SK-N-DZ (cell line): ENCODE measurements at regions not wholly inside any gene's neighbourhood (a gene's known extent, or its start where the extent isn't known, plus 50 kb on each side); places are given as distances from the start of the nearest gene placed in this dataset.

Experiments
- DNase-seq: peaks from one replicate; pipeline ENCODE4 v3.0.0-alpha.2; 2015; ENCODE audit warnings: low spot score

- DNase-seq = peak; percentile 34
Measured at GRCh38 chr2:138433995-138434951, 67.3 kb upstream of the SPOPL start.

GRCh38 chr2:138435701-138436100, 65.9 kb upstream of the SPOPL start:
- no peak for DNase-seq

DNA sequence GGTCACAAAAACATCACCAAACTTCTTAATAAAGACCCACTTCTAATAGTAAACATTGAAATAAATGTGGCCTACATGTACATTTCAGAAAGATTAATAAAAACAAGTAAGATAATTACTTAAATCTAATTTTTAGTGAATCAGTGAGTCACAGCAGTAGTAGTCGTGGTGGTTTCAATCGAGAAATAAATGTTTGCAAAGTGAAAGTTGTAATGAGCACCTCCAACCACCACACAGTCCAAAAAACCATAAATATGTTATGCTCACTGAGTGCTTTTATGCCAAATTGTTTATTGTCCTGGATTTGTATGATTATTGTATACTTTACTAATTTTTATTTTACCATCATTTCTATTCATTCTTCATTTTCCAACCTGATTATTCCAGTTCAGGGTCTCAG, 61.8 kb upstream of the SPOPL start:
- no peak for DNase-seq

DNA sequence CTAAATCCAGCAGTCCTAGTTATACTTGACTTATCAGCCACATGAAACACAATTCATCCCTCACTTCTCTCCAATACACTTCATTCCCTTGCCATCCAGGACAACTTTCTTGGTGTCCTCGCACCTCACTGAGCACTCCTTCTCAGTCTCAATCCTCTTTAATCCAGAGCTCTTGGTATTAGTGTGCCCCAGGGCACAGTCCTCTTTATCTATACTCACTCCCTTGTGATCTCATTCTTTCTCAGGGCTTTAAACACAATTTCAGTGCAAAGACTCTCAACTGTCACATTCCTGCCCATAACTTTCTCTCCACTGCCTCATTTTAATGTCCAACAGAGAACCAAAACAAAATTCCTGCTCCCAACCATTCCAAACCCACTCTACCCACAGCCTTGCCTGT, 60.8 kb upstream of the SPOPL start:
- DNase-seq = no peak

- DNase-seq = no peak
Measured at GRCh38 chr2:138441916-138442315, 59.7 kb upstream of the SPOPL start.

DNA sequence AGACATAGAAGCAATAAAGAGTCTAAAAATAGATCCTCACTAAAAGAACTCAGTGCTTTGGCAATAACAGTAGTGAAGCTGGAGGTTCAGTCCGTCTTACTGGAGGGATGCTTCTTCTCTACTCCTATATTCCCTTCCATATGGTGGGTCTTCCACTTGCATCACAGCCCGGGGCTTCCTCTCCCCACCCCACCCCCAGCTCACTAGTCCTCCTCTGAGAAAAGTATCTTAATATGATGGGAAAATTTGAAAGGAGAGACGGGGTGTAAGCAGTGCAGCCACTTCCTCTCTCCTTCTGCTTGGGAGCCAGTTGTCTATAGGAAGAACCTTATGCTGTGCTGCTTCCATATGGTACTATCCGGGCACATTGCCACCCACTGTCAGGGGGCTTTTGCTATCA, 57.2 kb upstream of the SPOPL start:
- DNase-seq = no peak

DNA sequence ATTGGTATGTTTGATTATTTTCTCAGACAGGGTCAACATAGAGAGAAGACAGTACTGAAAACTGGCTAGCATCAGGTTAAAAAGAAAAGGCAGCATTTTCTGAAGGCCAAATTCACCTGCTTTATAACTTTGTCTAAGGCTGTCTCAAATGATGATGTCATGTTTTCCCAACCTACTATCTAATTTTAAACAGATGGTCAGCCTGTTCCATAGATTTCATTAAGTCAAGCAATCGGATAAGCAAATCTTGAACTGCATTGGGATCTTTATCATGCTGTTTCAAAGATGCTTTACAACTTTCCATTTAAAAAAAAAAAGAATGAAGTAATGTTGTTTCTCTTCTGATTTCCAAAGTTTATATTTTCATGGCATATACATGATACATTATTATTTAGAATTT, 56.3 kb upstream of the SPOPL start:
- peak; percentile 62 for DNase-seq

DNA sequence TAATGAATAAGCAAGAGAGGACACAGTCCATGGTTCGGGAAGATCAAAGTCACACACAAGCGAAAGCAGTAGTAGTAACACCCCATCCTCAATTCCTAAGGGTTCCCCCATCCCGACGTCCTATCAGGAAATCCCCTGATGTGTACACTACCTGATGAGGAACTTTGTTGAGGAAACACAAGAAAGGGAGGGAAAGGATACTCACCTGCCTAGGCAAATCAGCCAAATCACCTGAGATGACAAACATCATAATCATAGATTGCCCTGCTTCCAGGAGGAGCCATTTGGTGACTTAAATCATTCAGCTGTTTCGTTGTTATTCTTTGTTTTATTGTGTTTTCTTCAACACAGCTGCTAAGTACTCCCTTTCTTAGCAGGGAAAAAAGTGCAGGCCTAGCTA, 55.5 kb upstream of the SPOPL start:
- no peak for DNase-seq

- DNase-seq = no peak
Measured at GRCh38 chr2:138447889-138448570, 53.5 kb upstream of the SPOPL start.
